Neuronal stem cell (in vitro differentiated cells): ENCODE measurements at regions not wholly inside any gene's neighbourhood (a gene's known extent, or its start where the extent isn't known, plus 50 kb on each side); places are given as distances from the start of the nearest gene placed in this dataset.

Experiments
- DNase-seq: peaks from one replicate; pipeline ENCODE4 v3.0.0-alpha.2; 2013; ENCODE audit warnings: low spot score
- H2AFZ ChIP-seq: one replicate; pipeline ENCODE4 v1.6.1; 2013; ENCODE audit warnings: mild to moderate bottlenecking, low read length, inconsistent platforms
- H2AK5ac ChIP-seq: 2 replicates; pipeline ENCODE4 v1.6.1; 2013; ENCODE audit warnings: low read depth, mild to moderate bottlenecking, inconsistent platforms, low read length, moderate library complexity, mixed read lengths
- H2BK120ac ChIP-seq: 2 replicates; pipeline ENCODE4 v1.6.1; 2013; ENCODE audit warnings: low read depth, mild to moderate bottlenecking, inconsistent platforms, low read length, moderate library complexity, mixed read lengths
- H2BK12ac ChIP-seq: one replicate; pipeline ENCODE4 v1.6.1; 2013; ENCODE audit warnings: low read length, inconsistent platforms
- H2BK15ac ChIP-seq: 2 replicates; pipeline ENCODE4 v1.6.1; 2013; ENCODE audit warnings: mild to moderate bottlenecking, low read length, inconsistent platforms, mixed read lengths
- H2BK5ac ChIP-seq: one replicate; pipeline ENCODE4 v1.6.1; 2013; ENCODE audit warnings: inconsistent platforms, mild to moderate bottlenecking, low read length, moderate library complexity
- H3K14ac ChIP-seq: one replicate; pipeline ENCODE4 v1.6.1; 2013; ENCODE audit warnings: low read length, inconsistent platforms
- H3K18ac ChIP-seq: 2 replicates; pipeline ENCODE4 v1.6.1; 2013; ENCODE audit warnings: low read length, inconsistent platforms
- H3K23ac ChIP-seq: 2 replicates; pipeline ENCODE4 v1.6.1; 2013; ENCODE audit warnings: low read depth, mild to moderate bottlenecking, mixed read lengths, low read length, inconsistent platforms; ENCODE audit not compliant: poor library complexity
- H3K27ac ChIP-seq: replicated peaks from 3 replicates; pipeline ENCODE4 v1.5.1; 2013; ENCODE audit warnings: low read length, inconsistent platforms
- H3K27me3 ChIP-seq, 3 experiments: 2 replicates each; pipeline ENCODE4 v1.6.1; 2013; ENCODE audit warnings: low read length in 3 of 3, mild to moderate bottlenecking in 2 of 3, inconsistent platforms in 1 of 3, low read depth in 1 of 3, mixed read lengths in 1 of 3, moderate library complexity in 1 of 3; ENCODE audit not compliant: control insufficient read depth in 3 of 3, insufficient read depth in 3 of 3
- H3K36me3 ChIP-seq, 2 donors: replicated peaks in 1 of 2; 2 replicates each; pipeline ENCODE4 v1.6.1; 2013; ENCODE audit warnings: low read length in 2 of 2; ENCODE audit not compliant: control insufficient read depth in 2 of 2, insufficient read depth in 2 of 2
- H3K4ac ChIP-seq: 2 replicates; pipeline ENCODE4 v1.6.1; 2013; ENCODE audit warnings: inconsistent platforms, mild to moderate bottlenecking, low read length, moderate library complexity
- H3K4me1 ChIP-seq, 2 donors: 1 replicate in 1 of 2; 2 replicates in 1 of 2; pipeline ENCODE4 v1.6.1; 2013; ENCODE audit warnings: low read length in 2 of 2, low read depth in 1 of 2; ENCODE audit not compliant: control insufficient read depth in 2 of 2, insufficient read depth in 1 of 2
- H3K4me2 ChIP-seq: one replicate; pipeline ENCODE4 v1.6.1; 2013; ENCODE audit warnings: mild to moderate bottlenecking, low read length, inconsistent platforms; ENCODE audit not compliant: insufficient read depth, poor library complexity, severe bottlenecking
- H3K4me3 ChIP-seq, 2 donors: 2 replicates each; pipeline ENCODE4 v1.5.1; 2013; ENCODE audit warnings: low read length in 2 of 2, mild to moderate bottlenecking in 2 of 2, inconsistent platforms in 1 of 2, moderate library complexity in 1 of 2
- H3K79me1 ChIP-seq: one replicate; pipeline ENCODE4 v1.6.1; 2013; ENCODE audit warnings: low read depth, mild to moderate bottlenecking, inconsistent platforms, low read length, moderate library complexity
- H3K9ac ChIP-seq: one replicate; pipeline ENCODE4 v1.6.1; 2013; ENCODE audit warnings: mild to moderate bottlenecking, low read depth, low read length, inconsistent platforms; ENCODE audit not compliant: poor library complexity
- H3K9me3 ChIP-seq, 2 donors: replicated peaks in 1 of 2; 2 replicates each; pipeline versions ENCODE3 to v1.6.1; 2013; ENCODE audit warnings: low read length in 2 of 2, mild to moderate bottlenecking in 2 of 2, inconsistent platforms in 1 of 2, low read depth in 1 of 2, mixed read lengths in 1 of 2, moderate library complexity in 1 of 2; ENCODE audit not compliant: control insufficient read depth in 2 of 2, insufficient read depth in 1 of 2
- H4K8ac ChIP-seq: one replicate; pipeline ENCODE4 v1.6.1; 2013; ENCODE audit warnings: low read depth, mild to moderate bottlenecking, inconsistent platforms, low read length, moderate library complexity
- H4K91ac ChIP-seq: one replicate; pipeline ENCODE4 v1.6.1; 2013; ENCODE audit warnings: low read length, low read depth, mild to moderate bottlenecking, inconsistent platforms; ENCODE audit not compliant: poor library complexity
- WGBS, 2 donors: extraction: QIAGEN DNeasy Blood & Tissue Kit; methylation state at CpG; one replicate each; pipeline ENCODE4 v1.1.7; 2013; ENCODE audit warnings: missing lambda C conversion rate in 2 of 2, mixed read lengths in 1 of 2; ENCODE audit not compliant: insufficient read length in 2 of 2, insufficient replicate concordance in 1 of 2; ENCODE audit errors: extremely low coverage in 2 of 2; 5-methylcytosine and 5-hydroxymethylcytosine counted together

- Histone ChIP-seq H2BK120ac (no peak overlapping the region), H3K4me3 (no peak overlapping the region), H4K91ac (no peak overlapping the region), H3K27me3 (no peaks in the 10 kb centered on the region), H2AK5ac (no peak overlapping the region), H3K36me3 (no peaks in the 10 kb centered on the region), H3K14ac (no peak overlapping the region), H3K79me1 (no peaks in the 10 kb centered on the region), H2BK12ac (no peak overlapping the region), H2BK15ac (no peak overlapping the region), H2AFZ (no peak overlapping the region), H3K27ac (no peak overlapping the region), H3K18ac (no peak overlapping the region), H3K9me3 (peaks cover 0 to 6% of the 10 kb centered on the region in 2 donors), H4K8ac (no peak overlapping the region), H2BK5ac (no peak overlapping the region), H3K4ac (no peak overlapping the region), H3K4me2 (no peak overlapping the region), H3K9ac (no peak overlapping the region), H3K23ac (no peak overlapping the region), H3K4me1 (no peaks in the 10 kb centered on the region)
- no CpG with 5 or more reads among the region's 1 CpG for WGBS, 2 donors
- DNase-seq = no peak
Observed at GRCh38 chrX:95628796-95629195, 1055.8 kb upstream of the DIAPH2 start.

GRCh38 chrX:95629737-95630136 is 1054.9 kb upstream of the DIAPH2 start:
- Histone ChIP-seq H3K4ac (no peak overlapping the region), H2BK12ac (no peak overlapping the region), H3K27me3 (no peaks in the 10 kb centered on the region), H2BK5ac (no peak overlapping the region), H3K27ac (no peak overlapping the region), H3K4me3 (no peak overlapping the region), H2BK120ac (no peak overlapping the region), H3K36me3 (no peaks in the 10 kb centered on the region), H4K91ac (no peak overlapping the region), H2AK5ac (no peak overlapping the region), H3K79me1 (no peaks in the 10 kb centered on the region), H3K18ac (no peak overlapping the region), H3K9me3 (peaks cover 0 to 6% of the 10 kb centered on the region in 2 donors), H3K4me1 (no peaks in the 10 kb centered on the region), H3K23ac (no peak overlapping the region), H3K4me2 (no peak overlapping the region), H3K14ac (no peak overlapping the region), H3K9ac (no peak overlapping the region), H4K8ac (no peak overlapping the region), H2BK15ac (no peak overlapping the region), H2AFZ (no peak overlapping the region)
- peak; percentile 0 for DNase-seq
- no CpG with 5 or more reads among the region's 2 CpGs for WGBS, 2 donors

GRCh38 chrX:95640226-95640625 is 1044.4 kb upstream of the DIAPH2 start:
- Histone ChIP-seq H2AFZ (no peak overlapping the region), H3K27ac (no peak overlapping the region), H4K91ac (no peak overlapping the region), H3K4me1 (no peaks in the 10 kb centered on the region), H3K9ac (no peak overlapping the region), H2BK12ac (no peak overlapping the region), H2AK5ac (no peak overlapping the region), H2BK5ac (no peak overlapping the region), H3K36me3 (no peaks in the 10 kb centered on the region), H3K79me1 (no peaks in the 10 kb centered on the region), H3K23ac (no peak overlapping the region), H3K9me3 (no peaks in the 10 kb centered on the region), H2BK120ac (no peak overlapping the region), H3K4me3 (no peak overlapping the region), H3K18ac (no peak overlapping the region), H4K8ac (no peak overlapping the region), H3K14ac (no peak overlapping the region), H3K4ac (no peak overlapping the region), H3K27me3 (no peaks in the 10 kb centered on the region), H2BK15ac (no peak overlapping the region), H3K4me2 (no peak overlapping the region)
- WGBS, 2 donors = no CpG with 5 or more reads among the region's 2 CpGs
- no peak for DNase-seq

- no peak overlapping the region for H3K14ac ChIP-seq
- DNase-seq = no peak
- no peaks in the 10 kb centered on the region for H3K9me3 ChIP-seq
- H4K8ac ChIP-seq = no peak overlapping the region
- no peak overlapping the region for H2BK5ac ChIP-seq
- H3K4me3 ChIP-seq = no peak overlapping the region
- no peaks in the 10 kb centered on the region for H3K27me3 ChIP-seq
- no peak overlapping the region for H2BK12ac ChIP-seq
- no peak overlapping the region for H3K4ac ChIP-seq
- no peak overlapping the region for H2AFZ ChIP-seq
- no peak overlapping the region for H2BK15ac ChIP-seq
- H2AK5ac ChIP-seq = no peak overlapping the region
- H2BK120ac ChIP-seq = no peak overlapping the region
- H3K36me3 ChIP-seq = no peaks in the 10 kb centered on the region
- no peak overlapping the region for H4K91ac ChIP-seq
- no peak overlapping the region for H3K4me2 ChIP-seq
- no peak overlapping the region for H3K27ac ChIP-seq
- H3K4me1 ChIP-seq = no peaks in the 10 kb centered on the region
- H3K18ac ChIP-seq = no peak overlapping the region
- H3K79me1 ChIP-seq = no peaks in the 10 kb centered on the region
- H3K9ac ChIP-seq = no peak overlapping the region
- no peak overlapping the region for H3K23ac ChIP-seq
Observed at GRCh38 chrX:95645738-95646137, 1038.9 kb upstream of the DIAPH2 start.
